Left hindlimb (tissue), 1 donor: ENCODE measurements at regions not wholly inside any gene's neighbourhood (a gene's known extent, or its start where the extent isn't known, plus 50 kb on each side); places are given as distances from the start of the nearest gene placed in this dataset.

Source experiments
- DNase-seq: peaks from one replicate; pipeline ENCODE4 v3.0.0-alpha.2; 2018

- DNase-seq, result no peak
These were observed 166.0 kb downstream of the TRMT11 start for GRCh38 chr6:126152372-126152745.

- DNase-seq, result no peak
These were observed 167.3 kb downstream of the TRMT11 start for GRCh38 chr6:126153661-126154060.

GRCh38 chr6:126156973-126157372 lies 170.6 kb downstream of the TRMT11 start:
- no peak for DNase-seq

GRCh38 chr6:126167726-126168125 lies 172.2 kb upstream of the CENPW start:
- no peak for DNase-seq

GRCh38 chr6:126170433-126170832 lies 169.5 kb upstream of the CENPW start:
- no peak for DNase-seq

- no peak for DNase-seq
These were observed 168.9 kb upstream of the CENPW start for GRCh38 chr6:126170978-126171382.

GRCh38 chr6:126172131-126172530 lies 167.8 kb upstream of the CENPW start:
- DNase-seq, result no peak

GRCh38 chr6:126173265-126173664 lies 166.7 kb upstream of the CENPW start:
- DNase-seq, result no peak

- DNase-seq, result no peak
These were observed 165.2 kb upstream of the CENPW start for GRCh38 chr6:126174697-126175096.

GRCh38 chr6:126175251-126175650 lies 164.7 kb upstream of the CENPW start:
- no peak for DNase-seq

- no peak for DNase-seq
These were observed 163.6 kb upstream of the CENPW start for GRCh38 chr6:126176282-126176681.

- DNase-seq, result no peak
These were observed 159.3 kb upstream of the CENPW start for GRCh38 chr6:126180585-126180984.

GRCh38 chr6:126181173-126181741 lies 158.7 kb upstream of the CENPW start:
- no peak for DNase-seq

GRCh38 chr6:126181890-126182289 lies 158.0 kb upstream of the CENPW start:
- no peak for DNase-seq

GRCh38 chr6:126182650-126183311 lies 157.1 kb upstream of the CENPW start:
- no peak for DNase-seq

- DNase-seq, result no peak
These were observed 154.1 kb upstream of the CENPW start for GRCh38 chr6:126185774-126186173.

- no peak for DNase-seq
These were observed 151.5 kb upstream of the CENPW start for GRCh38 chr6:126188279-126188909.

- no peak for DNase-seq
These were observed 144.2 kb upstream of the CENPW start for GRCh38 chr6:126195625-126196236.

GRCh38 chr6:126198631-126199030 lies 141.3 kb upstream of the CENPW start:
- no peak for DNase-seq

GRCh38 chr6:126199466-126199865 lies 140.4 kb upstream of the CENPW start:
- DNase-seq, result no peak

- no peak for DNase-seq
These were observed 137.2 kb upstream of the CENPW start for GRCh38 chr6:126202707-126203106.

- DNase-seq, result no peak
These were observed 135.8 kb upstream of the CENPW start for GRCh38 chr6:126204126-126204525.

- no peak for DNase-seq
These were observed 135.3 kb upstream of the CENPW start for GRCh38 chr6:126204598-126204997.
